Heart left ventricle (tissue), 16 donors: ENCODE measurements at regions not wholly inside any gene's neighbourhood (a gene's known extent, or its start where the extent isn't known, plus 50 kb on each side); places are given as distances from the start of the nearest gene placed in this dataset.

Experiments used
- ATAC-seq, 4 donors: fragments of 200-7000 bp; cut with Tn5 transposase; one replicate each; pipeline ENCODE4 v1.9.1; 2020 to 2022; ENCODE audit warnings: moderate library complexity in 4 of 4, mild to moderate bottlenecking in 3 of 4, moderate number of reproducible peaks in 1 of 4
- DNase-seq, 5 donors: peaks; one replicate each; pipeline ENCODE4 v3.0.0-alpha.2; 2020
- H3K27ac ChIP-seq, 12 donors: fragments of 200-600 bp; sonication (generic) in 4 of 12; one replicate each; pipeline versions ENCODE4 v1.5.0 to v1.8.0; 2016 to 2022; ENCODE audit warnings: mild to moderate bottlenecking in 2 of 12
- H3K27me3 ChIP-seq, 9 donors: fragments of 200-600 bp; sonication (generic) in 2 of 9; one replicate each; pipeline versions ENCODE4 v1.5.1 to v1.8.0; 2016 to 2022; ENCODE audit warnings: mild to moderate bottlenecking in 3 of 9
- H3K36me3 ChIP-seq, 9 donors: fragments of 200-600 bp; sonication (generic) in 2 of 9; one replicate each; pipeline versions ENCODE4 v1.5.0 to v1.8.0; 2018 to 2022; ENCODE audit warnings: mild to moderate bottlenecking in 2 of 9
- H3K4me1 ChIP-seq, 12 donors: fragments of 200-600 bp; sonication (generic) in 4 of 12; one replicate each; pipeline versions ENCODE4 v1.5.0 to v1.8.0; 2016 to 2022; ENCODE audit warnings: mild to moderate bottlenecking in 3 of 12
- H3K4me3 ChIP-seq, 12 donors: fragments of 200-600 bp; sonication (generic) in 4 of 12; one replicate each; pipeline versions ENCODE4 v1.5.0 to v1.8.0; 2017 to 2022; ENCODE audit warnings: mild to moderate bottlenecking in 9 of 12, moderate library complexity in 4 of 12
- H3K9me3 ChIP-seq, 12 donors: fragments of 200-600 bp; sonication (generic) in 4 of 12; one replicate each; pipeline versions ENCODE4 v1.5.0 to v1.8.0; 2016 to 2022; ENCODE audit warnings: mild to moderate bottlenecking in 1 of 12
- POLR2A ChIP-seq, 2 donors: fragments of 450-650 bp; IDR thresholded peaks; one replicate each; pipeline ENCODE4 v1.6.1; 2017; ENCODE audit warnings: antibody characterized with exemption in 2 of 2, mild to moderate bottlenecking in 2 of 2, moderate library complexity in 2 of 2
- WGBS, 4 donors: extraction: QIAGEN DNeasy Blood & Tissue Kit in 2 of 4; methylation state at CpG; one replicate each; pipeline versions ENCODE4 v1.1.5 to v1.1.7; 2013 to 2018; 5-methylcytosine and 5-hydroxymethylcytosine counted together
- intact Hi-C, 10 donors: fragments of 100-400 bp; cut with DNase I; formaldehyde crosslinking; loops; one replicate each; pipeline versions ENCODE4 v1.11.1 to v1.14.2; 2022
- TF ChIP-seq, protein P1 (sequence below), 12 donors: fragments of 200-600 bp; sonication (generic) in 4 of 12; IDR thresholded peaks; one replicate each; pipeline versions ENCODE4 v1.5.0 to v1.8.0; 2018 to 2022; ENCODE audit warnings: antibody characterized with exemption in 12 of 12, mild to moderate bottlenecking in 5 of 12
- donor health status: ischemic (EF 13 %, LVEDD 7.1; RV severe dilation, severe dysfunction).
- donor health status: healthy with polysubstance abuse.
- donor health status: DM: no; HTN: yes; CAD: no.
- donor health status: DM: no; HTN: no; CAD: no.
- donor health status: ischemic (EF 25% LVEDD 6.9; RV normal size, moderate dysfunction).
- donor health status: ischemic (EF 25% LVEDD 5.7; RV mildly dilated, moderate dysfunction).
- donor health status: healthy.
- donor health status: DM: yes; HTN: yes; CAD: no.
- donor health status: ischemic (EF 35%, LVEDD 5.7; RV mildly dilated, moderate dysfunction).
- donor health status: nonischemic (EF 11% LVEDD 7.7; RV severe dilation, severe dysfunction).
- donor health status: DM: yes; HTN: yes; CAD: no.
- donor health status: PGD.
- donor health status: ischemic (EF 29% LVEDD 5.4; RV normal size, mild dysfunction).
- donor health status: nonischemic (EF 23%, LVEDD 6.1; RV moderate dilation, normal function).

DNA sequence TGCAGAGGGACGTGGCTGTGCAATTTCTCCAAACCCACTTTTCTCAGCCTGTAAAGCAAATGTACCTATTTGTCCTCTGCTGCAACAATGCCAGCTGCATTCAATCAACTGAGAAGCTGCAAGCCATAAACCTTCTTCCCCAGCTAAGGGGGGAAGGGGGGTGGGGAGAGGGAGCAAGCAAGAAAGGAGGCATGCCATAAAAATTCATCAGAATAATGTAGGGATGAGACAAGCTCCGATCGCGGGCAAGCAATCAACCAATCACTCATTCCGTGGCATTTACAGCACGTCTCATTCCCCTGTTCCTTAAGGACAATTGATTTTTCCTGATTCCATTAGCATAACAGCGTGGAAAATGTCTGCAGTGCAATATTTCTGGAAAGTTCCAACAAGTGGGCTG lies 144.8 kb downstream of the DMRTA2 start:
- ATAC-seq: no peak
- no peak overlapping the region for H3K4me3 ChIP-seq
- no peak for TF ChIP-seq POLR2A (IDR thresholded peaks at IDR 0.05)
- TF ChIP-seq, protein P1, sequence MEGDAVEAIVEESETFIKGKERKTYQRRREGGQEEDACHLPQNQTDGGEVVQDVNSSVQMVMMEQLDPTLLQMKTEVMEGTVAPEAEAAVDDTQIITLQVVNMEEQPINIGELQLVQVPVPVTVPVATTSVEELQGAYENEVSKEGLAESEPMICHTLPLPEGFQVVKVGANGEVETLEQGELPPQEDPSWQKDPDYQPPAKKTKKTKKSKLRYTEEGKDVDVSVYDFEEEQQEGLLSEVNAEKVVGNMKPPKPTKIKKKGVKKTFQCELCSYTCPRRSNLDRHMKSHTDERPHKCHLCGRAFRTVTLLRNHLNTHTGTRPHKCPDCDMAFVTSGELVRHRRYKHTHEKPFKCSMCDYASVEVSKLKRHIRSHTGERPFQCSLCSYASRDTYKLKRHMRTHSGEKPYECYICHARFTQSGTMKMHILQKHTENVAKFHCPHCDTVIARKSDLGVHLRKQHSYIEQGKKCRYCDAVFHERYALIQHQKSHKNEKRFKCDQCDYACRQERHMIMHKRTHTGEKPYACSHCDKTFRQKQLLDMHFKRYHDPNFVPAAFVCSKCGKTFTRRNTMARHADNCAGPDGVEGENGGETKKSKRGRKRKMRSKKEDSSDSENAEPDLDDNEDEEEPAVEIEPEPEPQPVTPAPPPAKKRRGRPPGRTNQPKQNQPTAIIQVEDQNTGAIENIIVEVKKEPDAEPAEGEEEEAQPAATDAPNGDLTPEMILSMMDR (IDR thresholded peaks at IDR 0.05): no peak
- H3K36me3 ChIP-seq: no peaks in the 10 kb centered on the region
- 68 to 75% (median 71%) methylated on average over 7 of the region's 7 CpGs for WGBS, 4 donors
- no peaks in the 10 kb centered on the region for H3K9me3 ChIP-seq
- peaks cover 0 to 24% (median 0%) of the 10 kb centered on the region in 9 donors for H3K27me3 ChIP-seq
- intact Hi-C loops: no loop called here
- H3K27ac ChIP-seq: no peak overlapping the region
- no peaks in the 10 kb centered on the region for H3K4me1 ChIP-seq
- no peak for DNase-seq

DNA sequence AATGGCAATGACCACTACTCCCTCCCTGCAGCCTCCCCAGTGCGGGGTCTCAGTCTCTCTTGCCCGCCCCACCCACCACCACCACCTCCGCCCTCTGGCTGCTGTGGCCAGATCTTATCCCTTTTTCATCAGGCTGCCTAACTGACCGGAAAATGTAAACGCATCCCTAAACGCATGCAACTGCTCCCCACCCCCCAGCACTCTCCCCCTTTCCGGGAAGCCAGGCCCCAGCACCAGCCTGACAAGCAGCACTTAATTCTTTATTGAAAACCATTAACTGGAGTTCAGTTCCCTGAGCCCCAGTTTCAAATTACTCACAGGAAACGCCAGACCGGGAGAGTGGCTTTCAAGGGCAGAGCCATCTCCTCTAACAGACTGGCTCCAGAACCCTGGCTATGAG lies 147.7 kb downstream of the DMRTA2 start:
- DNase-seq: no peak

DNA sequence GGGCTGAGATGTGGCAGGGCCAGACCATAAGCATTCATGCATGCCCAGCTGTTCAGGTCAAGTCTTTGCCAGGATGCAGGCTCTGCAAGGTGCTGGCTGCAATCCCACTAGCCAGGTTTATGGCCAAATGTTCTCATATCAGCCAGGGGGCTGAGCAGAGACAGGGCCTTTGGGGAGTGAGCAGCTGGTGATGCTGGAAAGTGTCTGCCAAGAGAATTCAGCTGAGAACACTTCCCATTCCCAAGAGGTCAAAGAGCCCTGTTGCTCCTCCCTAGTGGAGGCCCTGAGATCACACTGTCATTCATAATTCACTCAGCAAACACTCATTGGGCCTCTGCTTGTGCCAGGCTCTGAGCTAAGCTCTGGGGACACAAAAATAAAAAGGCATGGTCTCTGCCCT lies 150.3 kb downstream of the DMRTA2 start:
- no peak overlapping the region for H3K4me3 ChIP-seq
- intact Hi-C loops: no loop called here
- no peak for ATAC-seq
- no peaks in the 10 kb centered on the region for H3K4me1 ChIP-seq
- no peak for TF ChIP-seq POLR2A (IDR thresholded peaks at IDR 0.05)
- no peaks in the 10 kb centered on the region for H3K36me3 ChIP-seq
- no peaks in the 10 kb centered on the region for H3K9me3 ChIP-seq
- peaks cover 0 to 23% (median 0%) of the 10 kb centered on the region in 9 donors for H3K27me3 ChIP-seq
- DNase-seq: no peak
- no peak overlapping the region for H3K27ac ChIP-seq

More for the DNA sequence above, 147.7 kb downstream of the DMRTA2 start:
- Histone ChIP-seq H3K4me3 (no peak overlapping the region), H3K4me1 (no peaks in the 10 kb centered on the region), H3K27ac (no peak overlapping the region), H3K27me3 (peaks cover 0 to 24% (median 0%) of the 10 kb centered on the region in 9 donors), H3K36me3 (no peaks in the 10 kb centered on the region), H3K9me3 (no peaks in the 10 kb centered on the region)
- intact Hi-C loops: no loop called here
- no peak for ATAC-seq
- WGBS, 4 donors: 5 to 13% (median 9%) methylated on average over 9 of the region's 9 CpGs
- TF ChIP-seq, protein P1 (IDR thresholded peaks at IDR 0.05): no peak
- no peak for TF ChIP-seq POLR2A (IDR thresholded peaks at IDR 0.05)

DNA sequence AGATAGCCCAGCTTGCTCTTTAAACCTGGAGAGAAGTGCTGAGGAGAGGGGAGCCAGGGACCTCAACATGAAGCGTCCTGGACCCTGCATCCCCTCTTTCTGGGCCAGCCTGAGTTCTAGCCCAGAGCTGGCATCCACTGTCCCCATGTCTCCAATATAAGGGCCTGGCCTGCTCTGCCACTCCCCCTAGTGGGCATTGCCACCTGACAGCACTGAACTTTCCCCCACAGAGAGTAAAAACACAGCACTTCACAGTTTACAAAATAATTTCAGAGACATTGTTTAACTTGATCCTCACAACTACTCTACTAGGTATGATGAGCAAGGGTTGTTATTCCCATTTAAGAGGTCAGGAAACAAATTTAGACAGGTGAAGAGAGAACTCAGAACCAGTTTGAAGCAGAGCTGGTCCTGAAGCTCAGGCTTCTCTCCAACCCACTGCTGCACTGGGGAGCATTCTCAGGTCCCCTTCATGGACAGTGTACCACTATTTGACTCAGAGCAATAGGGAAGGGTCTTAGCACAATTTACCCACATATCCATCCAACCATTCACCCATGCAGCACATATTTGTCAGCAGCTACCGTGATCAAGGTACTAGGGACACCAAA lies 151.2 kb downstream of the DMRTA2 start:
- Histone ChIP-seq H3K27me3 (peaks cover 0 to 24% (median 0%) of the 10 kb centered on the region in 9 donors), H3K36me3 (no peaks in the 10 kb centered on the region), H3K9me3 (no peaks in the 10 kb centered on the region), H3K4me3 (no peak overlapping the region), H3K27ac (no peak overlapping the region), H3K4me1 (peaks cover 0 to 1% (median 0%) of the 10 kb centered on the region in 12 donors)
- no peak for TF ChIP-seq POLR2A (IDR thresholded peaks at IDR 0.05)
- TF ChIP-seq, protein P1 (IDR thresholded peaks at IDR 0.05): peak; percentile 37 to 64 (median 51)
- WGBS, 4 donors: 40 to 51% (median 44%) methylated on average over 2 of the region's 2 CpGs
- ATAC-seq: peak in 2 of 4 donors; percentile 66 to 76
- intact Hi-C loops: no loop called here
- DNase-seq: peak in 3 of 5 donors; percentile 13 to 49 (median 35)

DNA sequence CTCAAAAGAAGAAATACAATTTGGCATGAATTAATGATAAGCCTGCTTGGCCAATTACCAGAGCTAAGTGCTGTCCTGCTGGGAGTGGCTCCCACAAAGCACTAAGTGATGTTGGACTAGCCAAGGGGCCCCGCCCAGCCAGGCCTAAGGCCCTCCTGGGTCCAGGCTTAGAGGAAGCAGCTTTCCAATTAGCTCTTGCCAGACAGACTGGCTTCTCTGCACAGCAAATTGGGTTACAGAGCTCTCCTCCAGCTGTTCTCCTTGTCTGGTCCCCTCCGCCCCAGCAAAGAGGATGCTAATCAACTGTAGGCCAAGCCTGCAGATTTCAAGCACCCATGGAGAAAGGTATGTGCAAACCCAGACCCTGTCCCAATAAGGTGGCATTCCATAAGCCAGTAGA lies 151.9 kb downstream of the DMRTA2 start:
- Histone ChIP-seq H3K36me3 (no peaks in the 10 kb centered on the region), H3K4me3 (no peak overlapping the region), H3K27ac (no peak overlapping the region), H3K9me3 (no peaks in the 10 kb centered on the region), H3K4me1 (peaks cover 0 to 9% (median 0%) of the 10 kb centered on the region in 12 donors), H3K27me3 (peaks cover 0 to 20% (median 0%) of the 10 kb centered on the region in 9 donors)
- 19 to 35% (median 32%) methylated on average over 2 of the region's 2 CpGs for WGBS, 4 donors
- TF ChIP-seq, protein P1 (IDR thresholded peaks at IDR 0.05): no peak
- TF ChIP-seq POLR2A (IDR thresholded peaks at IDR 0.05): no peak
- DNase-seq (no peak), ATAC-seq (no peak)
- intact Hi-C loops: no loop called here
